Tibial nerve (tissue), 3 donors: ENCODE measurements at regions not wholly inside any gene's neighbourhood (a gene's known extent, or its start where the extent isn't known, plus 50 kb on each side); places are given as distances from the start of the nearest gene placed in this dataset.

ENCODE experiments used
- POLR2A ChIP-seq, 2 donors: fragments of 450-650 bp; IDR thresholded peaks; one replicate each; pipeline ENCODE4 v1.6.1; 2017; ENCODE audit warnings: antibody characterized with exemption in 2 of 2, mild to moderate bottlenecking in 2 of 2, moderate library complexity in 2 of 2
- TF ChIP-seq, protein P1 (sequence below), 5 experiments: fragments of 200-600 bp in 3 of 5; fragments of 450-650 bp in 2 of 5; sonication (generic) in 3 of 5; IDR thresholded peaks; one replicate each; pipeline ENCODE4 v1.5.1; 2016 to 2019; ENCODE audit warnings: antibody characterized with exemption in 5 of 5, mild to moderate bottlenecking in 3 of 5, moderate library complexity in 2 of 5

DNA sequence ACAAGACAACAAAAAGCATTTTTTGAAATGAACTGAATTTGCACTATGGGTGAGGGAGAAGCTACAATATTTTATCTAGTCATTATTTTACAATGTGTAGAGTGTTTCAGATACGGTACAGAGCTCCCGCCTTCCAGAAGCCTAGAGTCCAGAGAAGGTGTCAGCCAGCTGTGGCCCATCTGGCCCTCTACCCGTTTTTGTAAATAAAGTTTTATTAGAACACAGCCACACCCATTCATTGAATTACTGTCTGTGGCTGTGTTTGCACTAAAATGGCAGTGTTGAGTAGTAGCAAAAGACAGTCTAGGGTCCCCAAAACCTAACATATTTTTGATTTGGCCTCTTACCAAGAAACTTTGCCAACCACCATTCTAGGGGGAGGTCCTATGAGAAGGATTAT is 162.0 kb downstream of the JCAD start:
- TF ChIP-seq, protein P1, sequence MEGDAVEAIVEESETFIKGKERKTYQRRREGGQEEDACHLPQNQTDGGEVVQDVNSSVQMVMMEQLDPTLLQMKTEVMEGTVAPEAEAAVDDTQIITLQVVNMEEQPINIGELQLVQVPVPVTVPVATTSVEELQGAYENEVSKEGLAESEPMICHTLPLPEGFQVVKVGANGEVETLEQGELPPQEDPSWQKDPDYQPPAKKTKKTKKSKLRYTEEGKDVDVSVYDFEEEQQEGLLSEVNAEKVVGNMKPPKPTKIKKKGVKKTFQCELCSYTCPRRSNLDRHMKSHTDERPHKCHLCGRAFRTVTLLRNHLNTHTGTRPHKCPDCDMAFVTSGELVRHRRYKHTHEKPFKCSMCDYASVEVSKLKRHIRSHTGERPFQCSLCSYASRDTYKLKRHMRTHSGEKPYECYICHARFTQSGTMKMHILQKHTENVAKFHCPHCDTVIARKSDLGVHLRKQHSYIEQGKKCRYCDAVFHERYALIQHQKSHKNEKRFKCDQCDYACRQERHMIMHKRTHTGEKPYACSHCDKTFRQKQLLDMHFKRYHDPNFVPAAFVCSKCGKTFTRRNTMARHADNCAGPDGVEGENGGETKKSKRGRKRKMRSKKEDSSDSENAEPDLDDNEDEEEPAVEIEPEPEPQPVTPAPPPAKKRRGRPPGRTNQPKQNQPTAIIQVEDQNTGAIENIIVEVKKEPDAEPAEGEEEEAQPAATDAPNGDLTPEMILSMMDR (IDR thresholded peaks at IDR 0.05), result no peak
- TF ChIP-seq POLR2A (IDR thresholded peaks at IDR 0.05), result no peak
